HG02588 (cell line): ENCODE measurements at regions not wholly inside any gene's neighbourhood (a gene's known extent, or its start where the extent isn't known, plus 50 kb on each side); places are given as distances from the start of the nearest gene placed in this dataset.
"Not testable (repeated sequence)": the region's sequence is repeated elsewhere in the genome, so short reads cannot be mapped to it uniquely, and the experiment has no call there.

Experiments
- ATAC-seq: cut with Tn5 transposase; IDR thresholded peaks from one replicate; pipeline ENCODE4 v1.9.1; 2021; ENCODE audit warnings: mild to moderate bottlenecking, moderate library complexity; ENCODE audit not compliant: unreplicated experiment

DNA sequence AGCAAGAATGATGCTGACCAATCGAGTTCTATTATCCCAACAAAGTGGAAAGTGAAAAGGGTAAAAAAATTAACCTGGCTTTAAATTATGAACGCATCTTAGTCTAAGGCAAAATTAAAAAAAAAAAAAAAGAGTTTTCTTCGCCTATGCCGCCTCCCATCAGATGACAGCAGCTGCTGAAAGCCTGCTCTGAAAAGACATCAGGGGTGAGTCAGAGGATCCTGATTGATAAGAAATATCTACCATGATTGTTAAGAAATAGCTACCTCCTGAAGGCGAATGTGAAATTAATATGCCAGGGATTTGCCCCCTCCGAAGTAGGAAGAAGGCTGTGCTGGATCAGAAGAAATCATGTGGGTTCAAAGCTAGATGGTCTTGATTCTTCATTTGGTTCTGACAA, 216.8 kb upstream of the C1orf87 start:
- no peak for ATAC-seq

- ATAC-seq = no peak
Measured at GRCh38 chr1:60287536-60287935, 214.0 kb upstream of the C1orf87 start.

- no peak for ATAC-seq
Measured at GRCh38 chr1:60283690-60284089, 210.1 kb upstream of the C1orf87 start.

DNA sequence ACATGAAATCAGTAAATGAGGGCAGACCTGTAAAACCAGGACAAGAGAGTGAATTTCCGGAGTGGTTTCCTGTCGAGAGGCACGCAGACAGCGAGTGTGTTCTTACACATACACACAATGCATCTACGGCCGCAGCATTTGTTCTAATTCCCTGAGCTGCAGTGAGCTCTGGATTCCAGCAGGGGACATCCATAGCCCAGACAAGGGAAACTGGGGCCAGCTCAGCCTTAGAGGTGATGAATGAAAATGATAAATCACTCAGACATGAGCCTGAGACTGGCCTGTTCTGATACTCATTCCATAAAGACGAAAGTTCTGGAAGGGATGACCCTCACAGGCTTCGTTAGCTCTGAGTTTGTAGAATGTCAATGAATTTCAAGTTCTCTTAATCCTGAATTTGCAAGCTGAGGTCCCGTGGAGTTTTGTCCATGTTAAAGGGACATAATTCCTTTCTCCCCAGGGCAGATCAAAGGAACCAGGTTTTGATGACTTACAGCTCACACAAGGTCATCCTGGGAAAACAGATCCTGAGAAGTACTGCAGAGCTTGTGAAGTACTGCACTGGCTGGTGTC, 207.9 kb upstream of the C1orf87 start:
- peak; percentile 90 for ATAC-seq

GRCh38 chr1:60280819-60281218, 207.2 kb upstream of the C1orf87 start:
- ATAC-seq = no peak

- ATAC-seq = no peak
Measured at GRCh38 chr1:60280256-60280655, 206.7 kb upstream of the C1orf87 start.

DNA sequence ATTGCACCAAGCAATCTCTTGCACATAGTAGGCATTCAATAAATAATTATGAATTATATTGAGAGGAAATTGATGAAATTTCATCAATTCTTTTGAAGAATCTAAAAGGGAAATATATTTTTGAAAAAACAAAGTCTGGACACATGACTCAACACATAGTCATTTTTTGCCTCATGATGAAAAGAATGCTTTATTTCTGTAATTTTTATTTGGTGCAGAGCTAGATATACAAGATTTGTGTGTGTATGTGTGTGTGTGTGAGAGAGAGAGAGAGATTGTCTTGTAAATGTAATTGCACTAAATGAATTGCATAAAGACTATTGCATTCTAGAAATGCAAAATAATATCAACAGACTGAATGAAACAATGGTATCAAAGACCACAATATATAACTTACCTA, 206.2 kb upstream of the C1orf87 start:
- no peak for ATAC-seq

DNA sequence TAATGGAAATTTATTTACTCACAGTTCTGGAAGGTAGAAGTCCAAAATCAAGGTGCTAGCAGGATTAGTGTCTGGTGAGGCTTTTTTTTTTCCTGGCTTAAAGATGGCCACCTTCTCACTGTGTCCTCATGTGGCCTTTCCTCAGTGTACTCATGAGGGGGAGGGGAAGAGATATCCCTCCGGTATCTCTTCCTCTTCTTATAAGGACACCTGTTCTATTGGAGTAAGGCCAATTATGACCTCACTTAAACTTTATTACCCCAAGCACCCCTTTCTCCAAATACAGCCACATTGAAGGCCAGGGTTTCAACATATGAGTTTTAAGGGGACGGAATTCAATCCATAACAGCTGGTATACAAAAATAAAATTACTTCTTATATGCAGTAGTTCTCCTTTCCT, 203.7 kb upstream of the C1orf87 start:
- ATAC-seq = no peak

DNA sequence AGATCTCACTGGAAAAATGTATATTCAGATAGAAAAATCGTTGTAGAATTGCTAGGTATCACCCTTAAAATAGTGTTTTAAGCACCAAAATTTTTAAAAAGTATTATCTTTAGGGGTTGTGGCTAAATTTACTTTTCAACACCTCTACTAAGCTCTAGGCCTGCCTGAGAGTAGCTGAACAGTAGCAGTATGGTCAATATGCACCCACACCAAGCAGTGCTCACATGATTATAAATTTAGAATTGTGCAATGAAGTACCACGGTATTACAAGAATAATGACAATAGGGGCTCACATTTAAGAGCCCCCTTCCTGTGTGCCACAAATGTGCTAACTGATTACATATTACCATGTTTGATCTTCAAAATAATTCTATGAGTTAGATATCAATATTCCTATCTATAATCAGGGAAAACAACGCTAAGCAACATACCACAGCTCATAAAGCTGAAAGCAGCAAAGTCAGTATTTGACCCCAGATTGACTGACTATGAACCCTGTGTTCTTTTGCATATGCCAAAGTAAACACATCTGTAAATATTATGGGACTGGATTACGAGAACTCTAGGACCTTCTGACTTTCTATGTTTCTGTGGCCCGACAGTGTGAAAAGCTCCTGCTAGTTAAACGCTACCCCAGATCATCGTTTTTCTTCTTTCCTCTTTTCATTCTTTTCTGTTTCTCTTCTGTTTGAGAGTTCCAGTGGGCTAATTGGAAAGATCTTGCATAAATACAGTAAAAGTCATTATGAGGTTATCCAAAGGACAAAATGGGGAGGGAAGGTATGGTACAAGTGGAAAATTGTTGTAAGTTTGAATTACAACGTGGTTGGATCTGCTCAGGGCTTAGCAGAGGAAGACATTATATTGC, 201.1 kb upstream of the C1orf87 start:
- no peak for ATAC-seq

DNA sequence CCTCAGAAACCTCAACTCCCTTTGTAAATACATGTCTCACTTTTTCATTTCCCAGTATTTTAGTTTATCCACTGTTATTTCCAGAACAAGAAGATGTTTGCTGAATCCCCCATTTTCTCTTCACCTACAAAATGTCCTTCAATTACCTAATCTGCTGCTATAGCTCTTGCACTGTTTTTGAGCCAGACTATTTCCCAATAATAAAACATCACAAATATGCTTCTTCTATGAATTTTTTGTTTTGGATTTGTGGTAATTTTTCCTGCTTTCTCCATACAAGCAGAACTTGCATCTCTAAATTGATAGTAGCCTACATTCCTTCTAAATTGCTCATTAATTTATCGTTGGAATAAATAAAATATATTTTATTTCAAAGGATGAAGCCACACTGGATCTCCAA, 199.6 kb upstream of the C1orf87 start:
- no peak for ATAC-seq

DNA sequence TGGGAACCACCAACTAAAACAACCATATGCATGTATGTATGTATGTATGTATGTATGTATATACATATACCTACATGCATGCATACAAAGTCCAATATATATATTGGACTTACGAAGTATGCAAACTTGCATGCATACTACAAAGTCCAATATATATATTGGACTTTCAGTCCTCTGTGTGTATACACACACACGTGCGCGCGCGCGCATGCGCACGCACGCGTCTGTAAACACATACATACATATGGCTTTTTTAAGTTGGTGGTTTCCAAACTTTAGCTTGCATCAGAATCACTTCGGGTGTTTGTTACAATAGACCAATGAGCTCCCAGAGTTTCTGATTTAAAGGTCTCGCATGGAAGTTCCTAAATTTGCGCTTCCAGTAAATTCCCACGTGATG, 197.5 kb upstream of the C1orf87 start:
- ATAC-seq = no peak

GRCh38 chr1:60268451-60268850, 194.9 kb upstream of the C1orf87 start:
- no peak for ATAC-seq

GRCh38 chr1:60265560-60266535, 192.3 kb upstream of the C1orf87 start:
- no peak for ATAC-seq

GRCh38 chr1:60262701-60263100, 189.1 kb upstream of the C1orf87 start:
- ATAC-seq = no peak

DNA sequence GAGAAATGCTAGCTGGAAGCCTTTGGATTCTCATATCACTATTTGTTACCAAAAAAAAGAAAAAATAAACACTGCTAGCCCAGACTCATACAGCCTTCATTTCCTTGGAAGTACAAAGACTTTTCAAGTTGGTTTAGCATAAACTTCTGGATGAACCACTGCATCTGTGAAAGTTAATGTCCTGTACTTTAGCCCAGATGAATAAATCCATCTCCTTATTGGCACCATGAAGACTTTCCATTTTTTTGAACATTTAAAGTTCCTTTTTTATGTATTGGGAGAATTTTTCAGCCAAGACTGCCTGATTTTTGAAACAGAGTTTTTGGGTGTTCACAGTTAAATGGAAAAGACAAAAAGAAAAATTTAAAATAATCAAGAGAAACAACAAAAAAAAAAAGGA, 184.0 kb upstream of the C1orf87 start:
- ATAC-seq = no peak

GRCh38 chr1:60255565-60255964, 182.0 kb upstream of the C1orf87 start:
- no peak for ATAC-seq

DNA sequence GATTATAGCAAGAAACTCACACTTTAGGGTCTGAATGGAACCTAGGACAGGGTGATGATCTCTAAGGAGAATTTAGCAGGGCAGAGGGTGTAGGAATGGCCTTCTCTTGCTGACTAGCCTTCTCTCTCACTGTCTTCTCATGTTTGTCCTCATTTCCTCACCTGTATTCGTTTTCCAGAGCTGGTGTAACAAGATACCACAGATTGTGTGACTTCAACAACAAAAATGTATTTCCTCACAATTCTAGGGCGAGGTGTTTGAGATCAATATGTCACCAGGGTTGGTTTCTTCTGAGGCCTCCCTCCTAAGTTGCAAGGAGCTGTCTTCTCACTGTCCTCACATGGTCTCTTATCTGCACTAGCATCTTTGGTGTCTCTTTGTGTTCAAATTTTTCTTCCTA, 177.9 kb upstream of the C1orf87 start:
- ATAC-seq = no peak

DNA sequence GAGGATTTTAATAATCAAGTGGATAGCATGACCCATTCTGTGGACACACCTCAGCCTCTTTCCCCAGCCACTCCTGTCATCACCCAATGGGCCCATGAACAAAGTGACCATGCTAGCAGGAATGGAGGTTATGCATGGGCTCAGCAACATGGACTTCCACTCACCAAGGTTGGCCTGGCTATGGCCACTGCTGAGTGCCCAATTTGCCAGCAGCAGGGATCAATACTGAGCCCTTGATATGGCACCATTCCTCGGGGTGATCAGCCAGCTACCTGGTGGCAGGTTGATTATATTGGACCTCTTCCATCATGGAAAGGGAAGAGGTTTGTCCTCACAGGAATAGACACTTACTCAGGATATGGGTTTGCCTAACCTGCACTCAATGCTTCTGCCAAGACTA, 173.9 kb upstream of the C1orf87 start:
- not testable (repeated sequence) for ATAC-seq

DNA sequence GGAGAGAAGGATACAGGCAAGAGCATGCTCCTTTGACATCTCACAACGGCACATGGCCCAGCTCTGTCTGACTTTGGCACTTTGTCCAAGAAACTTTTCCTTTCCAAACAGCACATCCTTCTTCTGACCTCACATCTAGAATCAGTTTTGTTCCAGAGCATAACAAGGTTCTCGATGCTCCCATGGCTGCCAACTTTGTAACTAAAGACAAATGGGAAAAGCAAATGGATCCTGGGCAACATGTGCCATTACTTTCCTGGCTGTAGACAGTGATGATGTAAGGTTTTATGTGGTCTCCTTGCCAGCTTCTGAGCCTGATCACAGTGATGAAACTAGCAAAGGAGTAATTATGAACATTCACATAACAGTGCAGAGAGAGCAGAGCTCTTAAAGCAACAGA, 171.8 kb upstream of the C1orf87 start:
- ATAC-seq = no peak

DNA sequence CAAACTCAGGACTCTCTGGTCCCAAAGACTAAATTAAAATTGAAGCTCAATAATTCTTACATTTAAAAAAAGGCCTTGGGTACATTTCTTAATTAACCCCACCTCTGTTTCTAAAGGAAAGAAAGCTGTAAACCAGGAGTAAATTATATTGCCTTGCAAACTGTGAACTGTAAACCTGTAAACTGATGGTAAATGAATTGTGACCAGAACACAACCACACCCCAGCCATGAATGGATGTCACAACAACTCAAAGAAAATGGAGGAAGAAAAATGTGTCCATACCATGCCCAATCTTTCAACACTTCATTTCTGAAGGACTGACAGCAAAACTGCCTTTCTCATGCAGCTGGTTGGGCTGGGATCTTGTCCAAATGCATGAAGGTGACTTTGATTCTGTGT, 171.3 kb upstream of the C1orf87 start:
- ATAC-seq = no peak

- ATAC-seq = no peak
Measured at GRCh38 chr1:60235275-60235674, 161.7 kb upstream of the C1orf87 start.
